RWPE2 (cell line): ENCODE measurements at regions not wholly inside any gene's neighbourhood (a gene's known extent, or its start where the extent isn't known, plus 50 kb on each side); places are given as distances from the start of the nearest gene placed in this dataset.

Source experiments
- ATAC-seq: fragments of 200-7000 bp; cut with Tn5 transposase; 3 replicates; pipeline ENCODE4 v1.9.1; 2021; ENCODE audit warnings: low read depth
- DNase-seq: peaks from one replicate; pipeline ENCODE4 v3.0.0-alpha.2; 2020; ENCODE audit warnings: low spot score
- H3K27ac ChIP-seq: fragments of 450-650 bp; 2 replicates; pipeline ENCODE4 v1.5.1; 2017; ENCODE audit warnings: mild to moderate bottlenecking; ENCODE audit not compliant: poor library complexity, severe bottlenecking
- H3K27me3 ChIP-seq: fragments of 250-450 bp; sonication (Bioruptor Pico); 2 replicates; pipeline ENCODE4 v1.5.1; 2021; ENCODE audit warnings: mild to moderate bottlenecking, moderate library complexity; ENCODE audit not compliant: insufficient read depth, poor library complexity, severe bottlenecking
- H3K36me3 ChIP-seq: fragments of 250-450 bp; sonication (Bioruptor Pico); 2 replicates; pipeline ENCODE4 v1.5.1; 2020; ENCODE audit warnings: low read depth, mild to moderate bottlenecking, moderate library complexity
- H3K4me1 ChIP-seq: fragments of 250-450 bp; sonication (Bioruptor Pico); 2 replicates; pipeline ENCODE4 v1.5.1; 2021; ENCODE audit warnings: mild to moderate bottlenecking, moderate library complexity; ENCODE audit not compliant: insufficient read depth, poor library complexity, severe bottlenecking
- H3K4me3 ChIP-seq: fragments of 250-450 bp; sonication (Bioruptor Pico); 2 replicates; pipeline ENCODE4 v1.5.1; 2021; ENCODE audit warnings: mild to moderate bottlenecking, moderate library complexity; ENCODE audit not compliant: severe bottlenecking
- H3K9me3 ChIP-seq: fragments of 250-450 bp; sonication (Bioruptor Pico); 2 replicates; pipeline ENCODE4 v1.5.1; 2021; ENCODE audit warnings: mild to moderate bottlenecking, moderate library complexity; ENCODE audit not compliant: severe bottlenecking
- TF ChIP-seq, protein P1 (sequence below): fragments of 450-650 bp; IDR thresholded peaks from one replicate; pipeline ENCODE4 v1.5.1; 2017; ENCODE audit warnings: mild to moderate bottlenecking, moderate library complexity; ENCODE audit not compliant: poor library complexity, severe bottlenecking

DNA sequence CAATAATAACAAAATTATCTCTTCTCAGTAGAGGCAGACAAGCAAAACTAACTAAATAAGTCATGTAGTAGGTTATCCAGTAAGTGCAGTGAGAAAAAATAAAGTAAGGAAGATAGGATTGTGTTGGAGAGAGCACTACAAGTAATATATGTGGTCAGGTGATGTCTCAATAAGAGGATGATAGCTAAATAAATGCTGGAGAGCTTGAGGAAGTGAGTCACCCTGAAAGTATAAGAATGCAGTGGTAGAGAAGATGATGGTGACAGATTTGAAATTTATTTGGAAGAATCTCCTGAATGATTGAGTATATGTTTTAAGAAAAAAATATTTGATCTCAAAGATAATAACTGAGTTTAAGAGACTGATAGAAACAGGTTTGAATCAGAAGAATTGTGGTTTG lies 152.2 kb upstream of the PRR20A start:
- peak; percentile 52; the same call in 1 of the 3 replicates for ATAC-seq
- no peaks in the 10 kb centered on the region for H3K4me1 ChIP-seq
- TF ChIP-seq, protein P1, sequence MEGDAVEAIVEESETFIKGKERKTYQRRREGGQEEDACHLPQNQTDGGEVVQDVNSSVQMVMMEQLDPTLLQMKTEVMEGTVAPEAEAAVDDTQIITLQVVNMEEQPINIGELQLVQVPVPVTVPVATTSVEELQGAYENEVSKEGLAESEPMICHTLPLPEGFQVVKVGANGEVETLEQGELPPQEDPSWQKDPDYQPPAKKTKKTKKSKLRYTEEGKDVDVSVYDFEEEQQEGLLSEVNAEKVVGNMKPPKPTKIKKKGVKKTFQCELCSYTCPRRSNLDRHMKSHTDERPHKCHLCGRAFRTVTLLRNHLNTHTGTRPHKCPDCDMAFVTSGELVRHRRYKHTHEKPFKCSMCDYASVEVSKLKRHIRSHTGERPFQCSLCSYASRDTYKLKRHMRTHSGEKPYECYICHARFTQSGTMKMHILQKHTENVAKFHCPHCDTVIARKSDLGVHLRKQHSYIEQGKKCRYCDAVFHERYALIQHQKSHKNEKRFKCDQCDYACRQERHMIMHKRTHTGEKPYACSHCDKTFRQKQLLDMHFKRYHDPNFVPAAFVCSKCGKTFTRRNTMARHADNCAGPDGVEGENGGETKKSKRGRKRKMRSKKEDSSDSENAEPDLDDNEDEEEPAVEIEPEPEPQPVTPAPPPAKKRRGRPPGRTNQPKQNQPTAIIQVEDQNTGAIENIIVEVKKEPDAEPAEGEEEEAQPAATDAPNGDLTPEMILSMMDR: no peak

DNA sequence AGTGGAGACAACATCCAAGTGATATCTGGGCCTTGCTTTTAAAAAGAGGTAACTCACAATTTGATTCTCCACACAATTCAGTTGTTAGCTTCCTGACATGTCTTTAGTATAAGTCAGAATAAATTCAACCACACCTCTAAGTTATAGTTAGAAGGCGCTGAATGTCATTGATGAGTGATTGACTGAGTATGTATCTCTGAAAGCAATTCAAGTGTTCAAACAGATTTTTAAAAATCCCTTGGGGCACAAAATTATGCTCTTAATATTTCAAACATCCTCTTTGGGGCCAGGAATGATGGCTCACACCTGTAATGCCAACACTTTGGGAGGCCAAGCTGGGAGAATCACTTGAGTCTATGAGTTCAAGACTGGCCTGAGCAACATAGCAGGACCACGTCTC lies 137.0 kb upstream of the PRR20A start:
- Histone ChIP-seq H3K27ac (no peak overlapping the region), H3K9me3 (no peaks in the 10 kb centered on the region), H3K4me1 (no peaks in the 10 kb centered on the region), H3K36me3 (no peaks in the 10 kb centered on the region), H3K4me3 (no peak overlapping the region), H3K27me3 (no peaks in the 10 kb centered on the region)
- ATAC-seq (no peak), DNase-seq (no peak)
- TF ChIP-seq, protein P1: no peak

More for the DNA sequence above, 152.2 kb upstream of the PRR20A start:
- no peaks in the 10 kb centered on the region for H3K27me3 ChIP-seq
- no peaks in the 10 kb centered on the region for H3K36me3 ChIP-seq
- no peaks in the 10 kb centered on the region for H3K9me3 ChIP-seq
- DNase-seq: no peak
- H3K4me3 ChIP-seq: no peak overlapping the region
- no peak overlapping the region for H3K27ac ChIP-seq

DNA sequence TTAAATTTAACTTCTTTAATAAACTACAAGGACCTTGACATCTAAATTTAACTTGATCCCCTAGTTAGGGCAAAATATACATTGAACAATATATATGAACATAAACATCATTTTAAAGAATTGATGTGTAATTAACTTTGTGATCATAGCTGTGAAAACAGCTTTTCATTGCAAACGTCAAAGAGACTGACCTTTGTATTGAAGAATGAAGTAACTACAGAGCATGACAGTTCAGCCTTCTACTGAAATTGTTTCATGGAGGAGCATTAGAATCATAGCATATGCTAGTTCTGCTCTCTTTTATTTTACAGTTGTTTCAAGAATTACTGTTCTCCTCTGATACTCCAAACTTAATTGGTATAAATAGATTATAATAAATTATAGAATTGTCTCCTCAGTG lies 123.4 kb upstream of the PRR20A start:
- Histone ChIP-seq H3K4me3 (no peak overlapping the region), H3K27ac (no peak overlapping the region), H3K27me3 (no peaks in the 10 kb centered on the region), H3K4me1 (no peaks in the 10 kb centered on the region), H3K36me3 (no peaks in the 10 kb centered on the region), H3K9me3 (no peaks in the 10 kb centered on the region)
- TF ChIP-seq, protein P1: no peak
- ATAC-seq (no peak), DNase-seq (no peak)

DNA sequence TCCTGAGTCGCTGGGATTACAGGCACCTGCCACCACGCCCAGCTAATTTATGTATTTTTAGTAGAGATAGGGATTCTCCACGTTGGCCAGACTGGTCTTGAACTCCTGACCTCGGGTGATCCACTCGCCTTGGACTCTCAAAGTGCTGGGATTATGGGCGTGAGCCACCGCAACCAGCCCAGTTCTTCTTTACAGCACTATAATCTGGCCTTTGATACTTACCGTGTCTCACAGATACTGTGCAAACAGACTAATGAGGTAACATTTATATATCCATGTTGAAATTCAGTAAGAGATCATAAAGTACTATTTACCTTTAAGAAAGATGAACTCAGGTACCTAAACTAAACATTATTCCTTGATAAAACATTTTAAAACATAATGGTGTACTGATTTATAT lies 121.8 kb upstream of the PRR20A start:
- H3K4me3 ChIP-seq: no peak overlapping the region
- no peaks in the 10 kb centered on the region for H3K27me3 ChIP-seq
- DNase-seq (no peak), ATAC-seq (no peak)
- TF ChIP-seq, protein P1: no peak
- no peaks in the 10 kb centered on the region for H3K4me1 ChIP-seq
- H3K36me3 ChIP-seq: no peaks in the 10 kb centered on the region
- no peaks in the 10 kb centered on the region for H3K9me3 ChIP-seq
- H3K27ac ChIP-seq: no peak overlapping the region

DNA sequence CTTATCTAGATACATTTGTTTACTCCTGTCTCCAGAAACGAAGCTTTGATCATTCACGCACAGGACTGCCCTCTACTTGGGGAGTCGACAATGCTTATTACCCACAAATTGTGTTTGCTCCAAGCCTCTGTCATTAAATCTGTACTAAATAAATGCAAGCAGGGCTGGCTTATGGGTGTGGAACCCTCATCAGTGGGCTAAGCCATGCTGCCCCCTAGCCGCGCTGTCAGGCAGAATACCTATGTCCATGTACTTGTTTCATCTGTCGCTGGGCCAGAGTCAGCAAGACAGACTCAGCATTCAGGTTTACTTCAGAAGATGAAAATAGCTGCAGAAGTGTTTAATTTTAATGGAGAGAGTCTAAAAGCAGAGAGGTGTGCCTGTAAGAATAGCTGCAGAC lies 110.0 kb upstream of the PRR20A start:
- H3K9me3 ChIP-seq: no peaks in the 10 kb centered on the region
- H3K27ac ChIP-seq: no peak overlapping the region
- no peaks in the 10 kb centered on the region for H3K27me3 ChIP-seq
- H3K4me1 ChIP-seq: no peaks in the 10 kb centered on the region
- no peaks in the 10 kb centered on the region for H3K36me3 ChIP-seq
- ATAC-seq (no peak), DNase-seq (no peak)
- TF ChIP-seq, protein P1: no peak
- no peak overlapping the region for H3K4me3 ChIP-seq
